ENCODE measurements at regions not wholly inside any gene's neighbourhood (a gene's known extent, or its start where the extent isn't known, plus 50 kb on each side); places are given as distances from the start of the nearest gene placed in this dataset.

DNA sequence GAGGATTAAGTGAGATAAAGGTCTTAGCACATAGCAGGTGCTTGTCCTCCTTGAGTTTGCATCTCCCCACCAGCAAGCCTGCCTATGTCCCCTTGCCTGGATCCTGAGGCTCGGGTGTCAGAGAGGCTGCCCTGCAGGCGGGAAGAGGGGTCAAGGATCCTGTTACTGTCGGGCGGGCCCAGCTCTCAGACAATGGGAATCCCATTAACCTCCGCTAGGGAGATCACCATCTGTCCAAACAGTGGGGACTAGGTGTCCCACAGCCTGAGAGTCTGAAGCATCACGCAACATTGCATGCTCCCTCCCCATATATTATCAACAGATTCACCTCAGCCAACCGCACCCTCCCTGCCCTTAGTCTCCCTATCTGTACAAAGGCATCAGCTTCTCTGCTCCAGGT is 151.4 kb downstream of the FBLN2 start:
- no peak overlapping the region for H3K4me3 Mint-ChIP-seq
- H3K9me3 Mint-ChIP-seq = peaks cover 20% of the 10 kb centered on the region
- no peaks in the 10 kb centered on the region for H3K36me3 Mint-ChIP-seq (ENCODE audit: low read depth)
- peak; percentile 47 for DNase-seq
- peaks cover 23% of the 10 kb centered on the region for H3K27me3 Mint-ChIP-seq (ENCODE audit: low read depth, poor library complexity)
- no peak overlapping the region for H3K27ac Mint-ChIP-seq
- peaks cover 18% of the 10 kb centered on the region for H3K4me1 Mint-ChIP-seq
- TF ChIP-seq CTCF (IDR thresholded peaks at IDR 0.05) = no peak

- DNase-seq = no peak
- H3K36me3 Mint-ChIP-seq (ENCODE audit: low read depth) = no peaks in the 10 kb centered on the region
- no peak overlapping the region for H3K4me3 Mint-ChIP-seq
- peaks cover 22% of the 10 kb centered on the region for H3K27me3 Mint-ChIP-seq (ENCODE audit: low read depth, poor library complexity)
- H3K27ac Mint-ChIP-seq = no peak overlapping the region
- TF ChIP-seq CTCF (IDR thresholded peaks at IDR 0.05) = no peak
- H3K9me3 Mint-ChIP-seq = no peaks in the 10 kb centered on the region
- H3K4me1 Mint-ChIP-seq = peaks cover 30% of the 10 kb centered on the region
These were observed 147.8 kb downstream of the FBLN2 start for GRCh38 chr3:13696699-13697098.

DNA sequence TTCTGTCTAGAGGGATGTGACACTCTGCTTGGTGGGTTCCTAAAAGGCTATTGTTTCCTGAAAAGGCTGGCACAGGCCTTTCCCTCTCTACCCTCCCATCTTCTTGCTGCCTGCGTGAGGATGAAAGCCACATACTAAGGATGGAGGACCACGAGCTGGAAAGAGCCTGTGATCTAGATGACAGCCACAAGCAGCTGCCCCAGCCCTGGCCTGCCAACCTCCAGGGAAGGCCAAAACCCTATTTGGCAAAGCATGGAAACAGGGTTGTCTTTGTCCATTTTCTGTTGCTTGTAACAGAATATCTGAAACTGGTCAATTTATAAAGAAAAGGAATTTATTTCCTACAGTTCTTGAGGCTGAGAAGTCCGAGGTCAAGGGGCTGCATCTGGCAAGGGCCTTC is 144.5 kb downstream of the FBLN2 start:
- Mint-ChIP-seq H3K4me3 (no peak overlapping the region), H3K9me3 (no peaks in the 10 kb centered on the region), H3K36me3 (ENCODE audit: low read depth) (no peaks in the 10 kb centered on the region), H3K27me3 (ENCODE audit: low read depth, poor library complexity) (peaks cover 25% of the 10 kb centered on the region), H3K4me1 (peaks cover 16% of the 10 kb centered on the region), H3K27ac (no peak overlapping the region)
- TF ChIP-seq CTCF (IDR thresholded peaks at IDR 0.05) = no peak
- DNase-seq = no peak

GRCh38 chr3:13690636-13691035 is 141.7 kb downstream of the FBLN2 start:
- Mint-ChIP-seq H3K4me3 (no peak overlapping the region), H3K4me1 (peaks cover 36% of the 10 kb centered on the region), H3K27ac (no peak overlapping the region), H3K9me3 (no peaks in the 10 kb centered on the region), H3K27me3 (ENCODE audit: low read depth, poor library complexity) (peaks cover 20% of the 10 kb centered on the region), H3K36me3 (ENCODE audit: low read depth) (no peaks in the 10 kb centered on the region)
- TF ChIP-seq CTCF (IDR thresholded peaks at IDR 0.05) = no peak
- no peak for DNase-seq

- no peak for TF ChIP-seq CTCF (IDR thresholded peaks at IDR 0.05)
- H3K27me3 Mint-ChIP-seq (ENCODE audit: low read depth, poor library complexity) = peaks cover 11% of the 10 kb centered on the region
- H3K4me3 Mint-ChIP-seq = no peak overlapping the region
- peaks cover 44% of the 10 kb centered on the region for H3K4me1 Mint-ChIP-seq
- no peaks in the 10 kb centered on the region for H3K9me3 Mint-ChIP-seq
- H3K36me3 Mint-ChIP-seq (ENCODE audit: low read depth) = no peaks in the 10 kb centered on the region
- DNase-seq = no peak
- no peak overlapping the region for H3K27ac Mint-ChIP-seq
These were observed 140.7 kb downstream of the FBLN2 start for GRCh38 chr3:13689373-13690260.

DNA sequence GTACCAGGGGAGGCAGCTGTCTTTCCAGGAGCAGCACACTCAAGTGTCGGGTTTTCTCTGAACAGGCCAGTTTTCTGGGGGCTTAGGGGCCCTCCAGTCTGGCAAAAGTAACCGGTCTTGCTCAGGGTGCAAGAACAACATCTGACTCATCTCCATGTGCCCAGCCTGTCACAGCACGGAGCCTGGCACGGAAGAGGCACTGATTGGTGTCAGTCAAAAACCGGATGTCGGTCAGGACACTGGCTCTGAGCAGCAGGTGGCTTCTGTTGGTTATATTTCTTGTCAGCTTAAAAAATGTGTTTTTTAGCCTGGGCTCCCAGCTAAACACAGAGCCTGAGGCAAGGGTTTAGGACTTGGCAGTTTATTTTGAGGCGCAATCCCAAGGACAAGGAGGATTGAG is 139.9 kb downstream of the FBLN2 start:
- Mint-ChIP-seq H3K27me3 (ENCODE audit: low read depth, poor library complexity) (peaks cover 3% of the 10 kb centered on the region), H3K9me3 (no peaks in the 10 kb centered on the region), H3K4me3 (no peak overlapping the region), H3K36me3 (ENCODE audit: low read depth) (no peaks in the 10 kb centered on the region), H3K27ac (no peak overlapping the region), H3K4me1 (peaks cover 51% of the 10 kb centered on the region)
- no peak for TF ChIP-seq CTCF (IDR thresholded peaks at IDR 0.05)
- no peak for DNase-seq
